Kidney (tissue), 13 donors: ENCODE measurements at regions not wholly inside any gene's neighbourhood (a gene's known extent, or its start where the extent isn't known, plus 50 kb on each side); places are given as distances from the start of the nearest gene placed in this dataset.

Experiments
- DNase-seq, 5 donors: peaks; one replicate each; pipeline ENCODE4 v3.0.0-alpha.2; 2013 to 2020
- FAIRE-seq: peaks from 2 replicates; lab custom pipeline; 2012; peaks lifted over from hg19 to GRCh38; lab: Jason Lieb, UNC
- H3K27ac ChIP-seq, 2 donors: one replicate each; pipeline ENCODE4 v1.7.0; 2013; ENCODE audit warnings: low read depth in 2 of 2, low read length in 2 of 2, inconsistent platforms in 1 of 2
- H3K27me3 ChIP-seq: one replicate; pipeline ENCODE4 v1.7.1; 2013; ENCODE audit warnings: low read length, inconsistent platforms; ENCODE audit not compliant: control insufficient read depth, insufficient read depth
- H3K36me3 ChIP-seq, 3 donors: one replicate each; pipeline versions ENCODE4 v1.7.0 to v1.7.1; 2013; ENCODE audit warnings: low read length in 3 of 3, control low read depth in 1 of 3, inconsistent platforms in 1 of 3; ENCODE audit not compliant: insufficient read depth in 3 of 3, control insufficient read depth in 2 of 3
- H3K4me1 ChIP-seq, 3 donors: one replicate each; pipeline versions ENCODE4 v1.7.0 to v1.7.1; 2013; ENCODE audit warnings: low read length in 3 of 3, inconsistent platforms in 1 of 3, low read depth in 1 of 3; ENCODE audit not compliant: control insufficient read depth in 2 of 3, insufficient read depth in 2 of 3
- H3K4me3 ChIP-seq, 3 donors: one replicate each; pipeline versions ENCODE4 v1.7.0 to v1.8.1; 2013; ENCODE audit warnings: low read length in 3 of 3, control low read depth in 1 of 3, inconsistent platforms in 1 of 3
- H3K9ac ChIP-seq, 3 donors: one replicate each; pipeline versions ENCODE4 v1.7.0 to v1.7.1; 2013; ENCODE audit warnings: low read length in 3 of 3, control low read depth in 1 of 3, inconsistent platforms in 1 of 3
- H3K9me3 ChIP-seq, 3 donors: one replicate each; pipeline versions ENCODE4 v1.7.0 to v1.7.1; 2013; ENCODE audit warnings: low read length in 3 of 3, control low read depth in 1 of 3, inconsistent platforms in 1 of 3; ENCODE audit not compliant: control insufficient read depth in 2 of 3, insufficient read depth in 1 of 3
- CTCF ChIP-seq: IDR thresholded peaks from 3 replicates; pipeline ENCODE4 v1.5.1; 2012; ENCODE audit warnings: mild to moderate bottlenecking, moderate library complexity, borderline replicate concordance; ENCODE audit not compliant: insufficient read depth; ENCODE audit errors: extremely low read depth
- intact Hi-C: fragments of 100-400 bp; cut with DNase I; formaldehyde crosslinking; loops from one replicate; pipeline ENCODE4 v1.11.1; 2022
- donor health status: control.
- donor health status: control.
- donor health status: control.
- donor health status: control.
- donor health status: control.
- donor health status: DM: yes; HTN: yes; CAD: no.
- donor health status: Normal renal cell carcinoma (clear cell type).

GRCh38 chr1:95730986-95731385 lies 497.0 kb downstream of the RWDD3 start:
- Histone ChIP-seq H3K36me3 (no peaks in the 10 kb centered on the region), H3K27ac (no peak overlapping the region), H3K9ac (no peak overlapping the region), H3K27me3 (no peaks in the 10 kb centered on the region), H3K4me3 (no peak overlapping the region), H3K4me1 (no peaks in the 10 kb centered on the region), H3K9me3 (no peaks in the 10 kb centered on the region)
- FAIRE-seq = no peak
- intact Hi-C loops = no loop called here
- TF ChIP-seq CTCF = no peak
- DNase-seq = no peak

GRCh38 chr1:95731466-95731865 lies 497.5 kb downstream of the RWDD3 start:
- no peak for TF ChIP-seq CTCF
- no peak overlapping the region for H3K4me3 ChIP-seq
- intact Hi-C loops = no loop called here
- DNase-seq = no peak
- no peaks in the 10 kb centered on the region for H3K36me3 ChIP-seq
- H3K27me3 ChIP-seq = no peaks in the 10 kb centered on the region
- H3K4me1 ChIP-seq = no peaks in the 10 kb centered on the region
- H3K9me3 ChIP-seq = no peaks in the 10 kb centered on the region
- no peak for FAIRE-seq
- H3K9ac ChIP-seq = no peak overlapping the region
- no peak overlapping the region for H3K27ac ChIP-seq

- Histone ChIP-seq H3K9ac (no peak overlapping the region), H3K27ac (no peak overlapping the region), H3K4me1 (no peaks in the 10 kb centered on the region), H3K4me3 (no peak overlapping the region), H3K36me3 (no peaks in the 10 kb centered on the region), H3K9me3 (no peaks in the 10 kb centered on the region), H3K27me3 (no peaks in the 10 kb centered on the region)
- FAIRE-seq (no peak), DNase-seq (no peak)
- no peak for TF ChIP-seq CTCF
- intact Hi-C loops = no loop called here
Measured at GRCh38 chr1:95733031-95733430, 499.0 kb downstream of the RWDD3 start.

- Histone ChIP-seq H3K4me1 (no peaks in the 10 kb centered on the region), H3K9ac (no peak overlapping the region), H3K4me3 (no peak overlapping the region), H3K36me3 (no peaks in the 10 kb centered on the region), H3K27me3 (no peaks in the 10 kb centered on the region), H3K9me3 (no peaks in the 10 kb centered on the region), H3K27ac (no peak overlapping the region)
- FAIRE-seq (no peak), DNase-seq (no peak)
- intact Hi-C loops = no loop called here
- no peak for TF ChIP-seq CTCF
Measured at GRCh38 chr1:95733671-95734070, 499.7 kb downstream of the RWDD3 start.
